OCI-LY7 (cell line): ENCODE measurements at regions not wholly inside any gene's neighbourhood (a gene's known extent, or its start where the extent isn't known, plus 50 kb on each side); places are given as distances from the start of the nearest gene placed in this dataset.

Experiments used
- BruUV-seq: library from RNA; stranded (reverse); fragments of 400-500 nt; replicated peaks from 2 replicates; lab custom pipeline; 2021; lab: Mats Ljungman, UMichigan
- CTCF ChIA-PET: fragments of 300-600 bp; sonication (Branson Sonifier 250); formaldehyde crosslinking; loops from one replicate; lab custom pipeline; 2022; ENCODE audit warnings: antibody characterized with exemption; ENCODE audit not compliant: unreplicated experiment; lab: Charles Lee
- POLR2A ChIA-PET: fragments of 300-600 bp; sonication (Branson Sonifier 250); formaldehyde crosslinking; loops from one replicate; lab custom pipeline; 2022; ENCODE audit warnings: antibody characterized with exemption; lab: Charles Lee
- DNase-seq: peaks from one replicate; pipeline ENCODE4 v3.0.0-alpha.2; 2015; ENCODE audit warnings: low spot score
- H2AFZ ChIP-seq: fragments of 200-600 bp; sonication (generic), shearing (Covaris generic); 2 replicates; pipeline ENCODE4 v1.6.1; 2014; ENCODE audit warnings: mild to moderate bottlenecking, antibody characterized with exemption, low read length, moderate library complexity
- H3K27ac ChIP-seq: fragments of 200-600 bp; sonication (generic); 2 replicates; pipeline ENCODE4 v1.5.1; 2014; ENCODE audit warnings: mixed run types, low read depth, mild to moderate bottlenecking, moderate library complexity, low read length, inconsistent platforms; ENCODE audit not compliant: poor library complexity, severe bottlenecking
- H3K36me3 ChIP-seq: fragments of 200-600 bp; sonication (generic); 2 replicates; pipeline ENCODE4 v1.6.1; 2014; ENCODE audit warnings: mild to moderate bottlenecking, antibody characterized with exemption, low read length, moderate library complexity, mixed read lengths; ENCODE audit not compliant: insufficient read depth
- H3K4me1 ChIP-seq: fragments of 200-600 bp; sonication (generic); 2 replicates; pipeline ENCODE4 v1.5.1; 2014; ENCODE audit warnings: mild to moderate bottlenecking, low read length; ENCODE audit not compliant: insufficient read depth, poor library complexity, severe bottlenecking
- H3K4me2 ChIP-seq: fragments of 200-600 bp; sonication (generic); 2 replicates; pipeline ENCODE4 v1.6.1; 2014; ENCODE audit warnings: mild to moderate bottlenecking, low read length
- H3K4me3 ChIP-seq: fragments of 200-600 bp; sonication (generic); 2 replicates; pipeline ENCODE4 v1.5.1; 2014; ENCODE audit warnings: mild to moderate bottlenecking, low read depth, low read length; ENCODE audit not compliant: poor library complexity, severe bottlenecking
- H3K79me2 ChIP-seq: fragments of 200-600 bp; sonication (generic); 2 replicates; pipeline ENCODE4 v1.6.1; 2016; ENCODE audit warnings: low read depth, mild to moderate bottlenecking, low read length, moderate library complexity, mixed read lengths; ENCODE audit not compliant: insufficient read depth
- H3K9me2 ChIP-seq: fragments of 200-600 bp; sonication (generic); 2 replicates; pipeline ENCODE4 v1.6.1; 2016; ENCODE audit warnings: mild to moderate bottlenecking, low read length, mixed read lengths; ENCODE audit not compliant: insufficient read depth
- H3K9me3 ChIP-seq: fragments of 200-600 bp; sonication (generic); 2 replicates; pipeline ENCODE4 v1.6.1; 2014; ENCODE audit warnings: mild to moderate bottlenecking, mixed run types, low read length, mixed read lengths
- H4K20me1 ChIP-seq: fragments of 200-600 bp; sonication (generic); 2 replicates; pipeline ENCODE4 v1.6.1; 2014; ENCODE audit warnings: mild to moderate bottlenecking, antibody characterized with exemption, low read length, moderate library complexity, mixed read lengths; ENCODE audit not compliant: insufficient read depth
- EZH2phosphoT487 ChIP-seq: fragments of 200-600 bp; sonication (generic); IDR thresholded peaks from 2 replicates; pipeline ENCODE4 v1.6.1; 2018; ENCODE audit warnings: low read depth, borderline replicate concordance, mild to moderate bottlenecking, mixed run types, antibody characterized with exemption, low read length, moderate library complexity, mixed read lengths
- intact Hi-C: fragments of 100-400 bp; cut with micrococcal nuclease; formaldehyde crosslinking; loops from one replicate; pipeline ENCODE4 v1.10.0; 2022; ENCODE audit not compliant: unreplicated experiment
- TF ChIP-seq, protein P1 (sequence below): fragments of 200-600 bp; sonication (generic); conservative IDR thresholded peaks from 2 replicates; pipeline ENCODE4 v1.5.1; 2014; ENCODE audit warnings: mild to moderate bottlenecking, antibody characterized with exemption, low read length, moderate library complexity, mixed read lengths

GRCh38 chr7:119572132-119572531 is 700.8 kb upstream of the KCND2 start:
- Histone ChIP-seq H3K27ac (no peak overlapping the region), H3K9me2 (no peaks in the 10 kb centered on the region), H3K4me1 (no peaks in the 10 kb centered on the region), H3K4me3 (no peak overlapping the region), H3K36me3 (no peaks in the 10 kb centered on the region), H2AFZ (no peak overlapping the region), H3K4me2 (no peak overlapping the region), H3K9me3 (no peaks in the 10 kb centered on the region), H4K20me1 (no peaks in the 10 kb centered on the region), H3K79me2 (no peaks in the 10 kb centered on the region)
- no TSS peak for BruUV-seq
- no peak for TF ChIP-seq EZH2phosphoT487
- TF ChIP-seq, protein P1, sequence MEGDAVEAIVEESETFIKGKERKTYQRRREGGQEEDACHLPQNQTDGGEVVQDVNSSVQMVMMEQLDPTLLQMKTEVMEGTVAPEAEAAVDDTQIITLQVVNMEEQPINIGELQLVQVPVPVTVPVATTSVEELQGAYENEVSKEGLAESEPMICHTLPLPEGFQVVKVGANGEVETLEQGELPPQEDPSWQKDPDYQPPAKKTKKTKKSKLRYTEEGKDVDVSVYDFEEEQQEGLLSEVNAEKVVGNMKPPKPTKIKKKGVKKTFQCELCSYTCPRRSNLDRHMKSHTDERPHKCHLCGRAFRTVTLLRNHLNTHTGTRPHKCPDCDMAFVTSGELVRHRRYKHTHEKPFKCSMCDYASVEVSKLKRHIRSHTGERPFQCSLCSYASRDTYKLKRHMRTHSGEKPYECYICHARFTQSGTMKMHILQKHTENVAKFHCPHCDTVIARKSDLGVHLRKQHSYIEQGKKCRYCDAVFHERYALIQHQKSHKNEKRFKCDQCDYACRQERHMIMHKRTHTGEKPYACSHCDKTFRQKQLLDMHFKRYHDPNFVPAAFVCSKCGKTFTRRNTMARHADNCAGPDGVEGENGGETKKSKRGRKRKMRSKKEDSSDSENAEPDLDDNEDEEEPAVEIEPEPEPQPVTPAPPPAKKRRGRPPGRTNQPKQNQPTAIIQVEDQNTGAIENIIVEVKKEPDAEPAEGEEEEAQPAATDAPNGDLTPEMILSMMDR, result no peak
- ChIA-PET POLR2A (no interaction called here), CTCF (no interaction called here)
- no peak for DNase-seq
- intact Hi-C loops, result no loop called here

DNA sequence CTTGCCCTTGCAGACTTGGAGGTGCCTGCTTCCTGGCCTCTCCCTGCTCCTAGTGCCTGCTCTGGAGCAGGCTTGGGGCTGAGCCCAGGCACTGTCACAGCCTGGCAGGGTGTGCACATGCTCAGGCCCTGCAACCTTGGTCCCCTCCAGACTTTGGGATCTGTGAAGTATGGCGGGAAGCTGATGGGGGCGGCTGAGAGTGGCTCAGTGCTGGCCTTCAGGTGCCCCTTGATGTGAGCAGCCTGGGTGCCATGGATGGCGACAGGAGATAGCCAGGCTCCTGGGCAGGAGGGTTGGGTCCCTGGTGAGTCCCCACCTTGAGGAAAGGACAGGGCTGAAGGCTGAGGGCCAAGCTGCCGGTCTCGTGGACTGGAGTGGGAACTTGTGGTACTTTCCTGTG is 700.4 kb upstream of the KCND2 start:
- no peak overlapping the region for H2AFZ ChIP-seq
- intact Hi-C loops, result no loop called here
- H3K79me2 ChIP-seq, result no peaks in the 10 kb centered on the region
- TF ChIP-seq, protein P1, result no peak
- TF ChIP-seq EZH2phosphoT487, result no peak
- no peaks in the 10 kb centered on the region for H3K9me3 ChIP-seq
- ChIA-PET CTCF (no interaction called here), POLR2A (no interaction called here)
- H3K4me1 ChIP-seq, result no peaks in the 10 kb centered on the region
- H3K36me3 ChIP-seq, result no peaks in the 10 kb centered on the region
- H3K9me2 ChIP-seq, result no peaks in the 10 kb centered on the region
- no peak for DNase-seq
- H3K4me3 ChIP-seq, result no peak overlapping the region
- BruUV-seq, result no TSS peak
- no peak overlapping the region for H3K27ac ChIP-seq
- H4K20me1 ChIP-seq, result no peaks in the 10 kb centered on the region
- no peak overlapping the region for H3K4me2 ChIP-seq

DNA sequence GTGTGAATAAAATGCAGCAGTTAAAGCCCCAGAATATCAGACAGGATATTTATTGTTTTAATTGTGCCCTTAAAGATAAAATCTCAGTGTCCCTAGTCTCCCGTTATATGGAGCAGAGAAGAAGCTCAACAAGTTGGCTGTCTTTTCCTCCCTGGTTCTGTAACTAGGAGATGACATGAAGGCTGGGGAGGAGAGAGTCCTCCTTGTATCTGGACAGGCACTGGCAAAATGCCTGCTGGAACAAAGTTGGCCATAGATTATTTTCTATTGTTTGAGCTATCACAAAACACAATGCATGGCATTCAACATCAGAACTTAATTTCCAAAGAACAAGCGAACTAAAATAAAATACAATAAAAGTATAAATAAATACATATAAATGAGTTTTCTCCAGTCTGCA is 694.9 kb upstream of the KCND2 start:
- Histone ChIP-seq H3K79me2 (no peaks in the 10 kb centered on the region), H3K9me3 (no peaks in the 10 kb centered on the region), H3K36me3 (no peaks in the 10 kb centered on the region), H3K4me3 (no peak overlapping the region), H3K27ac (no peak overlapping the region), H2AFZ (no peak overlapping the region), H3K4me2 (no peak overlapping the region), H3K4me1 (no peaks in the 10 kb centered on the region), H3K9me2 (no peaks in the 10 kb centered on the region), H4K20me1 (no peaks in the 10 kb centered on the region)
- intact Hi-C loops, result no loop called here
- CTCF ChIA-PET, result no interaction called here
- no TSS peak for BruUV-seq
- TF ChIP-seq EZH2phosphoT487, result no peak
- TF ChIP-seq, protein P1, result no peak
- POLR2A ChIA-PET, result no interaction called here
- DNase-seq, result no peak
